Ishikawa (cell line): ENCODE measurements at regions not wholly inside any gene's neighbourhood (a gene's known extent, or its start where the extent isn't known, plus 50 kb on each side); places are given as distances from the start of the nearest gene placed in this dataset.

ENCODE experiments used
- CREB1 ChIP-seq: IDR thresholded peaks from 2 replicates; pipeline ENCODE4 v1.6.1; 2012; ENCODE audit warnings: low read depth
- EGR1 ChIP-seq: IDR thresholded peaks from 2 replicates; pipeline ENCODE4 v1.6.1; 2012
- EP300 ChIP-seq: IDR thresholded peaks from 2 replicates; pipeline ENCODE4 v1.6.1; 2012; ENCODE audit warnings: borderline replicate concordance
- NFIC ChIP-seq: IDR thresholded peaks from 2 replicates; pipeline ENCODE4 v1.6.1; 2012
- RAD21 ChIP-seq: IDR thresholded peaks from 2 replicates; pipeline ENCODE4 v1.6.1; 2012; ENCODE audit warnings: low read depth
- REST ChIP-seq: IDR thresholded peaks from 2 replicates; pipeline ENCODE4 v1.6.1; 2012; ENCODE audit warnings: low read depth, mild to moderate bottlenecking
- TAF1 ChIP-seq: IDR thresholded peaks from 2 replicates; pipeline ENCODE4 v1.6.1; 2012; ENCODE audit warnings: low read depth, mild to moderate bottlenecking
- TEAD4 ChIP-seq: IDR thresholded peaks from 2 replicates; pipeline ENCODE4 v1.6.1; 2012
- USF1 ChIP-seq: IDR thresholded peaks from 2 replicates; pipeline ENCODE4 v1.6.1; 2012
- YY1 ChIP-seq: IDR thresholded peaks from 2 replicates; pipeline ENCODE4 v1.6.1; 2012; ENCODE audit warnings: low read depth
- ZBTB7A ChIP-seq: IDR thresholded peaks from 2 replicates; pipeline ENCODE4 v1.6.1; 2012; ENCODE audit warnings: low read depth
- TF ChIP-seq, protein P1 (sequence below): IDR thresholded peaks from 2 replicates; pipeline ENCODE4 v1.6.1; 2012

GRCh38 chr19:23521471-23521870 lies 126.2 kb upstream of the ZNF91 start:
- no peak for TF ChIP-seq EP300
- no peak for TF ChIP-seq YY1
- no peak for TF ChIP-seq RAD21
- no peak for TF ChIP-seq NFIC
- no peak for TF ChIP-seq CREB1
- TF ChIP-seq, protein P1, sequence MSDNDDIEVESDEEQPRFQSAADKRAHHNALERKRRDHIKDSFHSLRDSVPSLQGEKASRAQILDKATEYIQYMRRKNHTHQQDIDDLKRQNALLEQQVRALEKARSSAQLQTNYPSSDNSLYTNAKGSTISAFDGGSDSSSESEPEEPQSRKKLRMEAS, result no peak
- no peak for TF ChIP-seq USF1
- TF ChIP-seq REST, result no peak
- no peak for TF ChIP-seq TEAD4
- no peak for TF ChIP-seq TAF1
- no peak for TF ChIP-seq EGR1
- TF ChIP-seq ZBTB7A, result no peak
